ENCODE measurements at regions not wholly inside any gene's neighbourhood (a gene's known extent, or its start where the extent isn't known, plus 50 kb on each side); places are given as distances from the start of the nearest gene placed in this dataset.

- DNase-seq (ENCODE audit: low read depth): no peak
- TF ChIP-seq CTCF (conservative IDR thresholded peaks at IDR 0.05; ENCODE audit: low read length): no peak
- no peak overlapping the region for H3K4me3 ChIP-seq (ENCODE audit: low read length)
These were observed 210.8 kb downstream of the SEMA6A start for GRCh38 chr5:116363780-116364179.

DNA sequence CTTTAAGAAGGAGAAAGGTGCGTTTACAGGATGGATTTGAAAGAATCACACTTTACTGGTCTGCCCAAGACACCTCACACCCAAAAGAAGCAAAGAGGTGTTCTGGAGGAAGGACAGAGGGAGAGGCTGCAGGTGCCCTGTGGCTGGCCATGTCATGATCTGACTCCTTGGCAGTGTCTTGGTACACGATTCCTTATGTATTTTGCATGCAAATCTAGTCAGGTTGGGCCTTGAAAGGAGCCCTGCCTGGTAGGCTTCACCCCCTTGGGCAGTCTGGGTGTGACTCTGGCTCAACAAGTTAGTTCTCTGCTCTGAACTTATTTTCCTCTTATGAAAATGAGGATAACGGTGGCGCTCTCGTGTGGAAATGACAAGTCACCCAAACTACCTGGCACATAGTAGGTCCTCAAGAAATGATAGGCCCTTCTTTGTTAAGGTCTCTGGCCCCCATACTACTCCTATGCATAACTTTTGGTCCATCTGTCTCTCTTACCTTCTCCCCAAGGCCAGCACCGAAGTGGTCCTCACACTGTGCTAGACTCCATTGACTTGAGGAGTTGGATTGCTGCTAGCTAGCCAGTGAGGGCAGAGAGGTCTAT, 212.5 kb downstream of the SEMA6A start:
- no peak overlapping the region; the same call in 1 of the 2 replicates for H3K4me3 ChIP-seq (ENCODE audit: low read length)
- no peak for TF ChIP-seq CTCF (conservative IDR thresholded peaks at IDR 0.05; ENCODE audit: low read length)
- DNase-seq (ENCODE audit: low read depth): no peak

- peak; percentile 15 for DNase-seq (ENCODE audit: low read depth)
- peak overlapping the region; percentile 28 for H3K4me3 ChIP-seq (ENCODE audit: low read length)
These were observed 213.3 kb downstream of the SEMA6A start for GRCh38 chr5:116361171-116361967.

DNA sequence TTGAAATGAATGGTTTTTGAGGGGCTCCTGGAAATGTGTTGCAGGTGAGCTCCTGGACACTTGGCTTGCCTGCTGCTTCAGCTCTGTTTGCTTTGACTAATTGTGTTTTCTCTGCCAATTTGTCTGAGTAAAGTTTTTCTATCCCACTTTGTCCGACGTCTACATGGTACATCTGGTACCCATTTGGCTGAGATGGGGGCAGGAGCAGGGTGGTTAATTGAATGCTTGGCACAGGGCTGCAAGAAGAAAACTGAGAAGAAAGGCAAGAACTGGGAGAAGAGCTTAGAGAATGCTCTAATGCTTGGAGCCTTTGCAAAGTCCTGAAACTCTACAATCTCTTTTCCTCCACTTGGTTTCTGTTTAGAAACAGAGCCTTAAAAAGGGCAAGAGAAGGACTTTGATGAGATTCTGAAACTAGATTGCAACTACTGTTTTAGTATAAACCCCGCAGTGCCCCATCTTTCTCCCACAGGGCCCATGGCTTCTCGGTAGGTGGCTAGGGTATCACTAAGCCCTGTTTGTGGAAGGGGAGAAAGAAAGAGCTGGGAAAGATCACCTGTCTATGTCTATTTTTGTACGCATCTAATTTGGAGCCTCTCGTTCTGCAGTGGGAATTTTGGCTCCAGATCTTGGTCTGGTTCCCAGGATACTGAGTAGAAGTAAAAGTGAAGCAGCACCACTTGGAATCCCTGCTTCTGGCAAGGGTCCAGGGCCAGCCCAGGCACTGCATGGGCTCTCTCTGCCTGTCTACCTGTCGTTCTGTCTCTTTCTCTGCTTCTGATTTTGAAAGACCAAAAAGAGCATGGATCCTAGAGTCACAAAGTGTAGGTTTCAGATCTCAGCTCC, 214.4 kb downstream of the SEMA6A start:
- peak; percentile 40 for DNase-seq (ENCODE audit: low read depth)
- TF ChIP-seq CTCF (conservative IDR thresholded peaks at IDR 0.05; ENCODE audit: low read length): no peak
- no peak overlapping the region for H3K4me3 ChIP-seq (ENCODE audit: low read length)

More at GRCh38 chr5:116361171-116361967, 213.3 kb downstream of the SEMA6A start:
- TF ChIP-seq CTCF (conservative IDR thresholded peaks at IDR 0.05; ENCODE audit: low read length): no peak; the same call in 1 of the 2 replicates

DNA sequence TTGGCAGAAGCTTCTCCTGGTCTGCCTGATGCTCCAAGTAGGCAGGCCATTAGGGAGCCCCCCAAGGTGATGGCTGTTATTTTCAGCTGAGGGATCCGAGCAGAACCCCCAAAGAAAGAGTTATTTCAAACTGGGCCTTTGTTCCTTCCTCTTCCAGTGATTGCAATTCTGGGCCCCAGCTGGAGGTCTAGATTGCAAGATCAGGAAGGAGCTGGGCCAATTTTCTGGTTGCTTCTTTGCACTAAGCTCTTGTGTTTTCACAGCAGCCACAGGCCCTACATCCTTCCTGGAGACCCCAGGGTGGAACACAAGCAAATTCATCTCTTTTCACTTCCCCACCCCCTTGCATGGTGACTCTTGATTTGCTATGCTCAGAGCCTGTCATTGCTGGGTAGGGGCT, 215.0 kb downstream of the SEMA6A start:
- no peak overlapping the region for H3K4me3 ChIP-seq (ENCODE audit: low read length)
- TF ChIP-seq CTCF (conservative IDR thresholded peaks at IDR 0.05; ENCODE audit: low read length): no peak
- no peak for DNase-seq (ENCODE audit: low read depth)

DNA sequence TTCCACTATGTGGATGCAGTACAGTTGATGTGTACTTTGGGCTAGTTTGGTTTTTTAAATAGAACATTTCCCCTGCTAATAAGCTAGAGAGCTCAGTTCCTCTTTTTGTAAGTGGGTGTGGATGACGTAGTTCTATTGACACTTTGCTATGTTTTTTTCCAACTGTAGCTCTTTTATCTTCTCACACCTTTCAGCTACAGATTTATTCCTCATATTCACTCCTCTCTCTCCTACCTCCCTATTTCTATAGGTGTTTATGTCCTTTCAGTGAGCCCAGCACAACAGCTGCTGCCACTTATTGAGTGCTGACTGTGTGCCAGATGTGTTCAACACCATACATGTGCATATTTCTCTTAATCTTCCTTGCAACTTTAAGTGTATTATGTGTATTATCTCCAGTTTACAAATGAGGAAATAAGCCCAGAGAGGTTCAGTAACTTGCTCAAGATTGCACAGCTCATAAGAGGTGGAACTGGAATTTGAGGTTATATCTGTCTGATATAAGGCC, 215.7 kb downstream of the SEMA6A start:
- no peak for TF ChIP-seq CTCF (conservative IDR thresholded peaks at IDR 0.05; ENCODE audit: low read length)
- DNase-seq (ENCODE audit: low read depth): no peak
- no peak overlapping the region for H3K4me3 ChIP-seq (ENCODE audit: low read length)

All from AG10803 (cell line).